Activated B cell treated with CpG ODN at 0.5 μM for 24 hours (primary cell): ENCODE measurements at regions not wholly inside any gene's neighbourhood (a gene's known extent, or its start where the extent isn't known, plus 50 kb on each side); places are given as distances from the start of the nearest gene placed in this dataset.

ENCODE experiments used
- ATAC-seq: fragments of 200-7000 bp; cut with Tn5 transposase; one replicate; pipeline ENCODE4 v1.10.0; 2021; ENCODE audit warnings: low read depth, mild to moderate bottlenecking, moderate library complexity
- CTCF ChIA-PET: fragments of 350-600 bp; sonication (Branson Sonifier 250); formaldehyde crosslinking; loops from one replicate; lab custom pipeline; 2021; ENCODE audit warnings: antibody characterized with exemption; lab: Charles Lee
- POLR2A ChIA-PET: fragments of 350-600 bp; sonication (Branson Sonifier 250); formaldehyde crosslinking; loops from one replicate; lab custom pipeline; 2021; ENCODE audit warnings: antibody characterized with exemption; lab: Charles Lee
- DNase-seq: peaks from one replicate; pipeline ENCODE4 v3.0.0; 2022
- H3K27ac Mint-ChIP-seq: one replicate; pipeline ENCODE4 v1.8.0; 2020; ENCODE audit warnings: mixed read lengths
- H3K27me3 Mint-ChIP-seq: one replicate; pipeline ENCODE4 v1.8.0; 2021; ENCODE audit warnings: mixed read lengths
- H3K36me3 Mint-ChIP-seq: one replicate; pipeline ENCODE4 v1.8.0; 2021; ENCODE audit warnings: low read depth, mixed read lengths
- H3K4me1 Mint-ChIP-seq: one replicate; pipeline ENCODE4 v1.8.0; 2021; ENCODE audit warnings: mixed read lengths
- H3K4me3 Mint-ChIP-seq: one replicate; pipeline ENCODE4 v1.8.0; 2020; ENCODE audit warnings: mild to moderate bottlenecking, mixed read lengths
- H3K9me3 Mint-ChIP-seq: one replicate; pipeline ENCODE4 v1.8.0; 2020; ENCODE audit warnings: mixed read lengths
- intact Hi-C: fragments of 100-400 bp; cut with micrococcal nuclease; formaldehyde crosslinking; loops from one replicate; pipeline ENCODE4 v1.15.1; 2024
- TF ChIP-seq, protein P1 (sequence below): fragments of 200-600 bp; IDR thresholded peaks from one replicate; pipeline ENCODE4 v1.8.0; 2022; ENCODE audit warnings: antibody characterized with exemption, mild to moderate bottlenecking

- ChIA-PET POLR2A (no interaction called here), CTCF (no interaction called here)
- DNase-seq = no peak
- Mint-ChIP-seq H3K4me1 (no peaks in the 10 kb centered on the region), H3K9me3 (no peaks in the 10 kb centered on the region), H3K27ac (no peak overlapping the region), H3K36me3 (no peaks in the 10 kb centered on the region), H3K27me3 (no peaks in the 10 kb centered on the region), H3K4me3 (no peak overlapping the region)
- intact Hi-C loops = no loop called here
- ATAC-seq = no peak
- TF ChIP-seq, protein P1, sequence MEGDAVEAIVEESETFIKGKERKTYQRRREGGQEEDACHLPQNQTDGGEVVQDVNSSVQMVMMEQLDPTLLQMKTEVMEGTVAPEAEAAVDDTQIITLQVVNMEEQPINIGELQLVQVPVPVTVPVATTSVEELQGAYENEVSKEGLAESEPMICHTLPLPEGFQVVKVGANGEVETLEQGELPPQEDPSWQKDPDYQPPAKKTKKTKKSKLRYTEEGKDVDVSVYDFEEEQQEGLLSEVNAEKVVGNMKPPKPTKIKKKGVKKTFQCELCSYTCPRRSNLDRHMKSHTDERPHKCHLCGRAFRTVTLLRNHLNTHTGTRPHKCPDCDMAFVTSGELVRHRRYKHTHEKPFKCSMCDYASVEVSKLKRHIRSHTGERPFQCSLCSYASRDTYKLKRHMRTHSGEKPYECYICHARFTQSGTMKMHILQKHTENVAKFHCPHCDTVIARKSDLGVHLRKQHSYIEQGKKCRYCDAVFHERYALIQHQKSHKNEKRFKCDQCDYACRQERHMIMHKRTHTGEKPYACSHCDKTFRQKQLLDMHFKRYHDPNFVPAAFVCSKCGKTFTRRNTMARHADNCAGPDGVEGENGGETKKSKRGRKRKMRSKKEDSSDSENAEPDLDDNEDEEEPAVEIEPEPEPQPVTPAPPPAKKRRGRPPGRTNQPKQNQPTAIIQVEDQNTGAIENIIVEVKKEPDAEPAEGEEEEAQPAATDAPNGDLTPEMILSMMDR = no peak
These were observed 146.6 kb downstream of the ZNF33B start for GRCh38 chr10:42491801-42492200.

GRCh38 chr10:42491001-42491592 is 147.3 kb downstream of the ZNF33B start:
- ChIA-PET POLR2A (no interaction called here), CTCF (no interaction called here)
- DNase-seq (no peak), ATAC-seq (no peak)
- H3K9me3 Mint-ChIP-seq = no peaks in the 10 kb centered on the region
- H3K4me1 Mint-ChIP-seq = no peaks in the 10 kb centered on the region
- H3K27ac Mint-ChIP-seq = no peak overlapping the region
- intact Hi-C loops = no loop called here
- no peaks in the 10 kb centered on the region for H3K27me3 Mint-ChIP-seq
- no peak overlapping the region for H3K4me3 Mint-ChIP-seq
- TF ChIP-seq, protein P1 = no peak
- H3K36me3 Mint-ChIP-seq = no peaks in the 10 kb centered on the region

- Mint-ChIP-seq H3K9me3 (no peaks in the 10 kb centered on the region), H3K27ac (no peak overlapping the region), H3K4me3 (no peak overlapping the region), H3K4me1 (no peaks in the 10 kb centered on the region), H3K36me3 (no peaks in the 10 kb centered on the region), H3K27me3 (no peaks in the 10 kb centered on the region)
- ATAC-seq (no peak), DNase-seq (no peak)
- intact Hi-C loops = no loop called here
- TF ChIP-seq, protein P1 = no peak
- ChIA-PET POLR2A (no interaction called here), CTCF (no interaction called here)
These were observed 148.0 kb downstream of the ZNF33B start for GRCh38 chr10:42490368-42490767.

GRCh38 chr10:42488416-42488815 is 150.0 kb downstream of the ZNF33B start:
- no peaks in the 10 kb centered on the region for H3K9me3 Mint-ChIP-seq
- DNase-seq (no peak), ATAC-seq (no peak)
- H3K4me3 Mint-ChIP-seq = no peak overlapping the region
- H3K27me3 Mint-ChIP-seq = no peaks in the 10 kb centered on the region
- H3K36me3 Mint-ChIP-seq = no peaks in the 10 kb centered on the region
- TF ChIP-seq, protein P1 = no peak
- CTCF ChIA-PET = no interaction called here
- POLR2A ChIA-PET = no interaction called here
- no peak overlapping the region for H3K27ac Mint-ChIP-seq
- intact Hi-C loops = no loop called here
- H3K4me1 Mint-ChIP-seq = no peaks in the 10 kb centered on the region

DNA sequence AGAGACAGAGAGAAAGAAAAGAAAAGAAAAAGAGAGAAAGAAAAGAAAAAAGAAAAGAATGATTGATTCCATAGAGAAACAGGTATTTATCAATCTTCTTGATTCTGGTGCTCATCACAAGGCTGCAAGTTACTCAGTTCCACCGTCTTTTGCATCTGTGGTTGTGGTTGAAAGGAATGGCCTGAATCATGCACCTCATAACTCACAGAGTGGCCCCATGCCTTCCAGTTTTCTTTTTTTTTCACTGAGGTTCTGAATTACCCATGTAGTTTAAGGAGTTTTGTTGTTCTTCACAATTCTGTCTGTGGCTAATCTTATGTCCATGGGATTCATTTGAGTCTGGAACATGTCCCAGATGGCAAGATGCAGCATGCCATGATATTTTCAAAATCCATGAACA is 156.0 kb downstream of the ZNF33B start:
- ChIA-PET POLR2A (no interaction called here), CTCF (no interaction called here)
- ATAC-seq (no peak), DNase-seq (no peak)
- Mint-ChIP-seq H3K4me3 (no peak overlapping the region), H3K27ac (no peak overlapping the region), H3K4me1 (no peaks in the 10 kb centered on the region), H3K36me3 (no peaks in the 10 kb centered on the region), H3K27me3 (no peaks in the 10 kb centered on the region), H3K9me3 (no peaks in the 10 kb centered on the region)
- TF ChIP-seq, protein P1 = no peak
- intact Hi-C loops = no loop called here
